Neural cell (in vitro differentiated cells): ENCODE measurements at regions not wholly inside any gene's neighbourhood (a gene's known extent, or its start where the extent isn't known, plus 50 kb on each side); places are given as distances from the start of the nearest gene placed in this dataset.

Experiments
- H2AFZ ChIP-seq: fragments of 200-600, 300-800 bp; sonication (generic), shearing (Covaris generic); 2 replicates; pipeline ENCODE4 v1.6.0; 2014; ENCODE audit warnings: low read depth, mild to moderate bottlenecking, antibody characterized with exemption, low read length, moderate library complexity
- H3F3A ChIP-seq: fragments of 200-600 bp; shearing (Covaris generic); 2 replicates; pipeline ENCODE4 v1.6.1; 2016; ENCODE audit warnings: mild to moderate bottlenecking, moderate library complexity, mixed read lengths, antibody characterized with exemption, low read length; ENCODE audit not compliant: insufficient read depth, poor library complexity, severe bottlenecking
- H3K27ac ChIP-seq: fragments of 200-600, 300-800 bp; sonication (generic), shearing (Covaris generic); 2 replicates; pipeline ENCODE4 v1.5.1; 2014; ENCODE audit warnings: mild to moderate bottlenecking, low read length, moderate library complexity
- H3K27me3 ChIP-seq: fragments of 300-800, 200-600 bp; sonication (generic), shearing (Covaris generic); 2 replicates; pipeline ENCODE4 v1.6.0; 2014; ENCODE audit warnings: mild to moderate bottlenecking, low read depth, low read length, moderate library complexity; ENCODE audit not compliant: insufficient read depth
- H3K36me3 ChIP-seq: fragments of 300-800, 200-600 bp; sonication (generic), shearing (Covaris generic); 2 replicates; pipeline ENCODE4 v1.5.1; 2014; ENCODE audit warnings: mild to moderate bottlenecking, antibody characterized with exemption, low read length, moderate library complexity; ENCODE audit not compliant: insufficient read depth
- H3K4me2 ChIP-seq: fragments of 300-800, 200-600 bp; sonication (generic), shearing (Covaris generic); 2 replicates; pipeline ENCODE4 v1.6.0; 2014; ENCODE audit warnings: mild to moderate bottlenecking, low read length
- H3K4me3 ChIP-seq: fragments of 300-800, 200-600 bp; sonication (generic), shearing (Covaris generic); 2 replicates; pipeline ENCODE4 v1.5.1; 2014; ENCODE audit warnings: mild to moderate bottlenecking, low read length, moderate library complexity
- H3K79me2 ChIP-seq: fragments of 200-600 bp; shearing (Covaris generic); replicated peaks from 2 replicates; pipeline ENCODE4 v1.6.0; 2014; ENCODE audit warnings: mild to moderate bottlenecking, low read length, moderate library complexity; ENCODE audit not compliant: insufficient read depth
- H3K9ac ChIP-seq: fragments of 300-800, 200-600 bp; sonication (generic), shearing (Covaris generic); 2 replicates; pipeline ENCODE4 v1.6.1; 2016; ENCODE audit warnings: mild to moderate bottlenecking, low read length, mixed read lengths
- H3K9me2 ChIP-seq: fragments of 200-600 bp; shearing (Covaris generic); 2 replicates; pipeline ENCODE4 v1.6.1; 2016; ENCODE audit warnings: mild to moderate bottlenecking, low read length, mixed read lengths; ENCODE audit not compliant: insufficient read depth
- H3K9me3 ChIP-seq: fragments of 200-600, 300-800 bp; sonication (generic), shearing (Covaris generic); 2 replicates; pipeline ENCODE4 v1.6.1; 2016; ENCODE audit warnings: mild to moderate bottlenecking, mixed run types, low read length, moderate library complexity, mixed read lengths
- H4K20me1 ChIP-seq: fragments of 200-600 bp; shearing (Covaris generic); 2 replicates; pipeline ENCODE4 v1.6.1; 2016; ENCODE audit warnings: mild to moderate bottlenecking, mixed run types; ENCODE audit not compliant: insufficient read depth
- EP300 ChIP-seq: fragments of 450-650 bp; conservative IDR thresholded peaks from 2 replicates; pipeline ENCODE4 v1.6.1; 2014; ENCODE audit warnings: antibody characterized with exemption, mild to moderate bottlenecking, moderate library complexity; ENCODE audit not compliant: poor library complexity, severe bottlenecking
- EZH2 ChIP-seq: fragments of 200-600, 300-800 bp; shearing (Covaris generic), sonication (generic); IDR thresholded peaks from 2 replicates; pipeline ENCODE4 v1.6.1; 2014; ENCODE audit warnings: antibody characterized with exemption, low read length, borderline replicate concordance, mild to moderate bottlenecking; ENCODE audit not compliant: insufficient read depth, poor library complexity, severe bottlenecking
- MXI1 ChIP-seq: fragments of 450-650 bp; conservative IDR thresholded peaks from 2 replicates; pipeline ENCODE4 v1.6.1; 2014; ENCODE audit warnings: antibody characterized with exemption, mild to moderate bottlenecking; ENCODE audit not compliant: poor library complexity, severe bottlenecking
- POLR2AphosphoS5 ChIP-seq: IDR thresholded peaks from 2 replicates; pipeline ENCODE4 v1.6.1; 2012
- RAD21 ChIP-seq: fragments of 450-650 bp; conservative IDR thresholded peaks from 2 replicates; pipeline ENCODE4 v1.6.1; 2014; ENCODE audit warnings: antibody characterized with exemption, mild to moderate bottlenecking, moderate library complexity
- SMC3 ChIP-seq: fragments of 450-650 bp; conservative IDR thresholded peaks from 2 replicates; pipeline ENCODE4 v1.6.1; 2014; ENCODE audit warnings: antibody characterized with exemption, mild to moderate bottlenecking, moderate library complexity; ENCODE audit not compliant: poor library complexity
- TAF1 ChIP-seq: IDR thresholded peaks from 2 replicates; pipeline ENCODE4 v1.6.1; 2012; ENCODE audit warnings: low read depth
- TF ChIP-seq, protein P1 (sequence below): fragments of 450-650 bp; IDR thresholded peaks from 2 replicates; pipeline ENCODE4 v1.5.1; 2014; ENCODE audit warnings: antibody characterized with exemption, mild to moderate bottlenecking, moderate library complexity; ENCODE audit not compliant: poor library complexity, severe bottlenecking
- TF ChIP-seq, protein P2 (sequence below): IDR thresholded peaks from 2 replicates; pipeline ENCODE4 v1.6.1; 2012; ENCODE audit warnings: borderline replicate concordance

DNA sequence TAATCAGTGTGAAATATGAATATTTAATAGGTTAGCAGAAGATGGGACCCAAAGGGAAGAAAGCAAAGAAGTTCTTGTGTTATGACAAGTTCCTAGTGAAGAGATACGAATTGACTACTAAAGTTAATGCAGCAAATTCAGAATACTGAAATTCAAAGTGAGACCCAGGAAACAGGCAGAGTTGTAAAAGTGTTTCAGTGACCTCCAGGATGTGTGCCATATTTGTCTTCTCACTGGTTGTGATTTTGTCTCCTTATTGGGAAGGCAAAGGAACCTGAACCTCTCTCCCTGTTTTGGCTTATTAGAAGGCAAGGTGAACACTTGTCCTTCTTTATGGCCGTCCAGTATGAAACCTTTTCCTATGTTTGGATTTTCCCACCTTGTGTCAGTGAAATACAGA lies 51.8 kb upstream of the DTNBP1 start:
- Histone ChIP-seq H3K9me2 (no peaks in the 10 kb centered on the region), H3K36me3 (no peaks in the 10 kb centered on the region), H3K27me3 (no peaks in the 10 kb centered on the region), H3K9me3 (no peaks in the 10 kb centered on the region), H3F3A (no peaks in the 10 kb centered on the region), H2AFZ (no peak overlapping the region), H4K20me1 (no peaks in the 10 kb centered on the region), H3K4me2 (no peak overlapping the region), H3K4me3 (no peak overlapping the region), H3K27ac (no peak overlapping the region), H3K9ac (no peak overlapping the region), H3K79me2 (no peaks in the 10 kb centered on the region)
- TF ChIP-seq, protein P1, sequence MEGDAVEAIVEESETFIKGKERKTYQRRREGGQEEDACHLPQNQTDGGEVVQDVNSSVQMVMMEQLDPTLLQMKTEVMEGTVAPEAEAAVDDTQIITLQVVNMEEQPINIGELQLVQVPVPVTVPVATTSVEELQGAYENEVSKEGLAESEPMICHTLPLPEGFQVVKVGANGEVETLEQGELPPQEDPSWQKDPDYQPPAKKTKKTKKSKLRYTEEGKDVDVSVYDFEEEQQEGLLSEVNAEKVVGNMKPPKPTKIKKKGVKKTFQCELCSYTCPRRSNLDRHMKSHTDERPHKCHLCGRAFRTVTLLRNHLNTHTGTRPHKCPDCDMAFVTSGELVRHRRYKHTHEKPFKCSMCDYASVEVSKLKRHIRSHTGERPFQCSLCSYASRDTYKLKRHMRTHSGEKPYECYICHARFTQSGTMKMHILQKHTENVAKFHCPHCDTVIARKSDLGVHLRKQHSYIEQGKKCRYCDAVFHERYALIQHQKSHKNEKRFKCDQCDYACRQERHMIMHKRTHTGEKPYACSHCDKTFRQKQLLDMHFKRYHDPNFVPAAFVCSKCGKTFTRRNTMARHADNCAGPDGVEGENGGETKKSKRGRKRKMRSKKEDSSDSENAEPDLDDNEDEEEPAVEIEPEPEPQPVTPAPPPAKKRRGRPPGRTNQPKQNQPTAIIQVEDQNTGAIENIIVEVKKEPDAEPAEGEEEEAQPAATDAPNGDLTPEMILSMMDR, result no peak
- TF ChIP-seq RAD21, result no peak
- TF ChIP-seq TAF1, result no peak
- no peak for TF ChIP-seq POLR2AphosphoS5
- TF ChIP-seq SMC3, result no peak
- no peak for TF ChIP-seq EP300
- no peak for TF ChIP-seq EZH2
- TF ChIP-seq MXI1, result no peak
- TF ChIP-seq, protein P2, sequence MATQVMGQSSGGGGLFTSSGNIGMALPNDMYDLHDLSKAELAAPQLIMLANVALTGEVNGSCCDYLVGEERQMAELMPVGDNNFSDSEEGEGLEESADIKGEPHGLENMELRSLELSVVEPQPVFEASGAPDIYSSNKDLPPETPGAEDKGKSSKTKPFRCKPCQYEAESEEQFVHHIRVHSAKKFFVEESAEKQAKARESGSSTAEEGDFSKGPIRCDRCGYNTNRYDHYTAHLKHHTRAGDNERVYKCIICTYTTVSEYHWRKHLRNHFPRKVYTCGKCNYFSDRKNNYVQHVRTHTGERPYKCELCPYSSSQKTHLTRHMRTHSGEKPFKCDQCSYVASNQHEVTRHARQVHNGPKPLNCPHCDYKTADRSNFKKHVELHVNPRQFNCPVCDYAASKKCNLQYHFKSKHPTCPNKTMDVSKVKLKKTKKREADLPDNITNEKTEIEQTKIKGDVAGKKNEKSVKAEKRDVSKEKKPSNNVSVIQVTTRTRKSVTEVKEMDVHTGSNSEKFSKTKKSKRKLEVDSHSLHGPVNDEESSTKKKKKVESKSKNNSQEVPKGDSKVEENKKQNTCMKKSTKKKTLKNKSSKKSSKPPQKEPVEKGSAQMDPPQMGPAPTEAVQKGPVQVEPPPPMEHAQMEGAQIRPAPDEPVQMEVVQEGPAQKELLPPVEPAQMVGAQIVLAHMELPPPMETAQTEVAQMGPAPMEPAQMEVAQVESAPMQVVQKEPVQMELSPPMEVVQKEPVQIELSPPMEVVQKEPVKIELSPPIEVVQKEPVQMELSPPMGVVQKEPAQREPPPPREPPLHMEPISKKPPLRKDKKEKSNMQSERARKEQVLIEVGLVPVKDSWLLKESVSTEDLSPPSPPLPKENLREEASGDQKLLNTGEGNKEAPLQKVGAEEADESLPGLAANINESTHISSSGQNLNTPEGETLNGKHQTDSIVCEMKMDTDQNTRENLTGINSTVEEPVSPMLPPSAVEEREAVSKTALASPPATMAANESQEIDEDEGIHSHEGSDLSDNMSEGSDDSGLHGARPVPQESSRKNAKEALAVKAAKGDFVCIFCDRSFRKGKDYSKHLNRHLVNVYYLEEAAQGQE, result no peak

GRCh38 chr6:15713325-15713724 lies 50.5 kb upstream of the DTNBP1 start:
- Histone ChIP-seq H3K36me3 (no peaks in the 10 kb centered on the region), H3F3A (no peaks in the 10 kb centered on the region), H3K9me2 (no peaks in the 10 kb centered on the region), H3K4me2 (no peak overlapping the region), H3K27me3 (no peaks in the 10 kb centered on the region), H3K9ac (no peak overlapping the region), H3K27ac (no peak overlapping the region), H4K20me1 (no peaks in the 10 kb centered on the region), H3K79me2 (no peaks in the 10 kb centered on the region), H2AFZ (no peak overlapping the region), H3K4me3 (no peak overlapping the region), H3K9me3 (no peaks in the 10 kb centered on the region)
- TF ChIP-seq EP300 (no peak), SMC3 (no peak)

DNA sequence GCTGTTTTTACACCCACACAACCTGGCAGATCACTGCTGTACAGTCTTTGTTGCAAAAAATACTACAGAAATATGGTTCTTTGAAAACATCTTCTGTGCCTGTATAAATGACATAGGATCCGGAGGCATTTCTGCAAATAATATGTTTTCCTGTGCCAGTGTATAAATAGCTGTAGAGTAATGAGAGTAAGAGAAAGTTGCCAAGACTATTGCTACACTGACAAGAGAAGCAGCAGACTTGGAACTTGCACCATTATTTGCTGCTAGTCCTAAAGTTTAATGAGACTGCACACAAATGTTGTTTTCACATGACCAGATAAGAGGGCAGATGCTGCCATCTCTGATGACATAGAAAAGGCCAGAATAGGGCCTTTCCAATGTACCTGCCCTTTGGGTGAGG lies 50.0 kb upstream of the DTNBP1 start:
- Histone ChIP-seq H4K20me1 (no peaks in the 10 kb centered on the region), H3K27me3 (no peaks in the 10 kb centered on the region), H3K36me3 (no peaks in the 10 kb centered on the region), H3K4me3 (no peak overlapping the region), H3F3A (no peaks in the 10 kb centered on the region), H2AFZ (no peak overlapping the region), H3K9ac (no peak overlapping the region), H3K79me2 (no peaks in the 10 kb centered on the region), H3K9me3 (no peaks in the 10 kb centered on the region), H3K4me2 (no peak overlapping the region), H3K27ac (no peak overlapping the region), H3K9me2 (no peaks in the 10 kb centered on the region)
- no peak for TF ChIP-seq TAF1
- TF ChIP-seq EZH2, result no peak
- no peak for TF ChIP-seq POLR2AphosphoS5
- TF ChIP-seq, protein P1, result no peak
- TF ChIP-seq EP300, result no peak
- TF ChIP-seq, protein P2, result no peak
- TF ChIP-seq SMC3, result no peak
- no peak for TF ChIP-seq RAD21
- no peak for TF ChIP-seq MXI1
